SK-N-SH (cell line): ENCODE measurements at regions not wholly inside any gene's neighbourhood (a gene's known extent, or its start where the extent isn't known, plus 50 kb on each side); places are given as distances from the start of the nearest gene placed in this dataset.

Experiments used
- CTCF ChIP-seq: fragments of 200-600 bp; sonication (generic); IDR thresholded peaks from 2 replicates; pipeline ENCODE4 v1.6.1; 2017; ENCODE audit warnings: antibody characterized with exemption, mild to moderate bottlenecking, moderate library complexity
- EP300 ChIP-seq, 2 experiments: IDR thresholded peaks; 2 replicates each; pipeline versions ENCODE4 v1.4.0 to v1.6.1; 2012; ENCODE audit warnings: borderline replicate concordance in 1 of 2, low read depth in 1 of 2, low read length in 1 of 2
- EZH2phosphoT487 ChIP-seq: fragments of 200-600 bp; sonication (generic); IDR thresholded peaks from 2 replicates; pipeline ENCODE4 v1.6.1; 2017; ENCODE audit warnings: low read depth, mixed run types, mild to moderate bottlenecking, antibody characterized with exemption, moderate library complexity, borderline replicate concordance
- FOXM1 ChIP-seq: IDR thresholded peaks from 2 replicates; pipeline ENCODE4 v1.4.0; 2012; ENCODE audit warnings: low read depth, mild to moderate bottlenecking
- MEF2A ChIP-seq: IDR thresholded peaks from 2 replicates; pipeline ENCODE4 v1.4.0; 2012; ENCODE audit warnings: low read depth, borderline replicate concordance
- PBX3 ChIP-seq: IDR thresholded peaks from 2 replicates; pipeline ENCODE4; 2012
- POLR2AphosphoS5 ChIP-seq: IDR thresholded peaks from 2 replicates; pipeline ENCODE4 v1.6.1; 2012; ENCODE audit warnings: low read depth, low read length
- SIN3A ChIP-seq: IDR thresholded peaks from 2 replicates; pipeline ENCODE4 v1.6.1; 2012; ENCODE audit warnings: low read depth, mild to moderate bottlenecking, low read length, moderate library complexity, borderline replicate concordance
- TAF1 ChIP-seq: IDR thresholded peaks from 2 replicates; pipeline ENCODE4 v1.6.1; 2012; ENCODE audit warnings: low read depth, mild to moderate bottlenecking, low read length, moderate library complexity, borderline replicate concordance
- YY1 ChIP-seq: IDR thresholded peaks from 2 replicates; pipeline ENCODE4 v1.4.0; 2012; ENCODE audit warnings: low read depth, mild to moderate bottlenecking
- TF ChIP-seq, protein P1 (sequence below): IDR thresholded peaks from 2 replicates; pipeline ENCODE4 v1.6.1; 2012; ENCODE audit warnings: mild to moderate bottlenecking, low read depth, low read length, moderate library complexity

- TF ChIP-seq FOXM1 (no peak), CTCF (no peak), YY1 (no peak), PBX3 (no peak), MEF2A (no peak), SIN3A (no peak), EP300 (IDR thresholded peaks at IDR 0.05; ENCODE audit: borderline replicate concordance in 1 of 2, low read depth in 1 of 2, low read length in 1 of 2) (no peak), TAF1 (no peak), EZH2phosphoT487 (no peak), POLR2AphosphoS5 (no peak)
- TF ChIP-seq, protein P1, sequence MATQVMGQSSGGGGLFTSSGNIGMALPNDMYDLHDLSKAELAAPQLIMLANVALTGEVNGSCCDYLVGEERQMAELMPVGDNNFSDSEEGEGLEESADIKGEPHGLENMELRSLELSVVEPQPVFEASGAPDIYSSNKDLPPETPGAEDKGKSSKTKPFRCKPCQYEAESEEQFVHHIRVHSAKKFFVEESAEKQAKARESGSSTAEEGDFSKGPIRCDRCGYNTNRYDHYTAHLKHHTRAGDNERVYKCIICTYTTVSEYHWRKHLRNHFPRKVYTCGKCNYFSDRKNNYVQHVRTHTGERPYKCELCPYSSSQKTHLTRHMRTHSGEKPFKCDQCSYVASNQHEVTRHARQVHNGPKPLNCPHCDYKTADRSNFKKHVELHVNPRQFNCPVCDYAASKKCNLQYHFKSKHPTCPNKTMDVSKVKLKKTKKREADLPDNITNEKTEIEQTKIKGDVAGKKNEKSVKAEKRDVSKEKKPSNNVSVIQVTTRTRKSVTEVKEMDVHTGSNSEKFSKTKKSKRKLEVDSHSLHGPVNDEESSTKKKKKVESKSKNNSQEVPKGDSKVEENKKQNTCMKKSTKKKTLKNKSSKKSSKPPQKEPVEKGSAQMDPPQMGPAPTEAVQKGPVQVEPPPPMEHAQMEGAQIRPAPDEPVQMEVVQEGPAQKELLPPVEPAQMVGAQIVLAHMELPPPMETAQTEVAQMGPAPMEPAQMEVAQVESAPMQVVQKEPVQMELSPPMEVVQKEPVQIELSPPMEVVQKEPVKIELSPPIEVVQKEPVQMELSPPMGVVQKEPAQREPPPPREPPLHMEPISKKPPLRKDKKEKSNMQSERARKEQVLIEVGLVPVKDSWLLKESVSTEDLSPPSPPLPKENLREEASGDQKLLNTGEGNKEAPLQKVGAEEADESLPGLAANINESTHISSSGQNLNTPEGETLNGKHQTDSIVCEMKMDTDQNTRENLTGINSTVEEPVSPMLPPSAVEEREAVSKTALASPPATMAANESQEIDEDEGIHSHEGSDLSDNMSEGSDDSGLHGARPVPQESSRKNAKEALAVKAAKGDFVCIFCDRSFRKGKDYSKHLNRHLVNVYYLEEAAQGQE, result no peak
These were observed 438.7 kb downstream of the MBD2 start for GRCh38 chr18:53785811-53786210.
